GM19351 (cell line): ENCODE measurements at regions not wholly inside any gene's neighbourhood (a gene's known extent, or its start where the extent isn't known, plus 50 kb on each side); places are given as distances from the start of the nearest gene placed in this dataset.

Source experiments
- ATAC-seq: cut with Tn5 transposase; IDR thresholded peaks from one replicate; pipeline ENCODE4 v1.9.1; 2021; ENCODE audit warnings: mild to moderate bottlenecking, moderate library complexity; ENCODE audit not compliant: unreplicated experiment

DNA sequence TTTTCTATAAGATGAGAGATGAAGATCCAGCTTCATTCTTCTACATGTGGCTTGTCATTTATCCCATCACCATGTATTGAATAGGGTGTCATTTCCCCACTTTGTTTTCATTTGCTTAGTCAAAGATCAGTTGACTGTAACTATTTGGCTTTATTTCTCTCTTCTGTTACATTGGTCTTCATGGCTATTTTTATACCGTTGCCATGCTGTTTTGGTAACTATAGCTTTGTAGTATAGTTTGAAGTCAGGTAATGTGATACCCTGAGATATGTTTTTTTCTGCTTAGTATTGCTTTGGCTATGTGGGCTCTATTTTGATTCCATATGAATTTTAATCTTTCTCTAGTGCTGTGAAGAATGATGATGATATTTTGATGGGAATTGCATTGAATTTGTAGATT lies 514.3 kb downstream of the GBA3 start:
- no peak for ATAC-seq

DNA sequence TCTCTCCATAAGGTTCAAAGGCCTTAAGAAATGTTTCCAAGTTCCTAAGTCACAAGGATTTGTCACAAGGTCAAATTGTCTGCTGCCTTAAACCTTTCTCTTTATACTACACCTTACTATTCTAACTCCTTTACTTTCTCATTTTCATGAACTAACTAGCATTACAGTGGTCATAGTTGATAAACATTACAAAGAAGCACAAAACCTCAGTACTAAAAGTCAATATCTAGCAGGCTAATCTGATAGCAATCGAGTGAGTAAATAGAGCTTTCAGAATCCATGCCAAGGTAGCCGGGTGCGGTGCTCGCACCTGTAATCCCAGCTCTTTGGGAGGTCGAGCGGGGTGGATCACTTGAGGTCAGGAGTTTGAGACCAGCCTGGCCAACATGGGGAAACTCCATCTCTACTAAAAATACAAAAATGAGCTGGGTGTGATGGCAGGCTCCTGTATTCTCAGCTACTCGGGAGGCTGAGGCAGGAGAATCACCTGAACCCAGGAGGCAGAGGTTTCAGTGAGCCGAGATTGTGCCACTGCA lies 510.0 kb downstream of the GBA3 start:
- ATAC-seq = no peak

DNA sequence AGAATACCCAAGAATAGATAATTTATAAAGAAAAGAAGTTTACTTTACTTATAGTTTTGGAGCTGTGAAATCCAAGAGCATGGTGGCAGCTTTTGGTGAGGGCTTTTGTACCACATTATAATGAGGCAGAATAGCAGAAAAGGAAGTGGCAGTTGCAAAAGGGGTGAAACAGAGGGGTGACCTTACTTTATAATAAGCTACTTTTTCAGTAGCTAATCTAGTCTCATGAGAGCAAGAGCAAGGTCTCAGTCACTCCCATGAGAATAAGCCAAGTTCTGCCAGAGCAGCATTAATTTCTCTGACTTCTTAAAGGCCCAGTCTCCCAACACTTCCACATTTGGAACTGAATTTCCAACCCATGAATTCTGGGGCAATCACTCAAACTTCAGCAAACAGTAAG lies 502.0 kb downstream of the GBA3 start:
- no peak for ATAC-seq

DNA sequence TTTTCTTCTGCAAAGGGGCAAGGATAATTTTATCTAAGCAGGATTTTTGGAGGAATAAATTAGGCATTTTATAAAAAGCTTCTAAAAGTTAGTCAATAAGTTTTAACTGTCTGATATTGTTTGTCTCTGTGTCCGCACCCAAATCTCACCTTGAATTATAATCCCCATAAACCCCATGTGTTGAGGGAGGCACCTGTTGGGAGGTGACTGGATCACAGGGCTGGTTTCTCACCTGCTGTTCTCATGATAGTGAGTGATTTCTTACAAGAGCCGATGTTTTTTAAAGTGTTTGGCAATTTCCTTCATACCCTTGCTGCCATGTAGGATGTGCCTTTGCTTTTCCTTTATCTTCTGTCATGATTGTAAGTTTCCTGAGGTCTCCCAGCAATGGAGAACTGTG lies 481.4 kb downstream of the GBA3 start:
- ATAC-seq = no peak

DNA sequence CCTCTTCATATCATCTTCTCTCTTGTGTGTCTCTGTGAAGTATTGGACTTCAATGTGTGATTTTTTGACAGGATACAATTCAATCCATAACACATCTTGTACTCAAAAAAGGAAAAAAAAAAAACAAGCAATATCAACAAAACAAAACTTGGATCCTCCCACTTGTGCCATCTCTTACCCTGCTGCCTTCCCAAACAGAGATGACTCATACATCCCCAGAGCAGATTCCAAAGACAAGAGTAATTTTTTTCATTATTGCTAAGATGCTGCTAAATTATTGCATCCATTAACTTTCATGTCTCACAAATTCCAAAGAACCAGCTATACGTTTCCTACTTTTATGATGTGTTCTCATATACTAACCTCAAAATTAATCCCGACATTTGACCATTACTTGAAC lies 479.2 kb downstream of the GBA3 start:
- no peak for ATAC-seq

DNA sequence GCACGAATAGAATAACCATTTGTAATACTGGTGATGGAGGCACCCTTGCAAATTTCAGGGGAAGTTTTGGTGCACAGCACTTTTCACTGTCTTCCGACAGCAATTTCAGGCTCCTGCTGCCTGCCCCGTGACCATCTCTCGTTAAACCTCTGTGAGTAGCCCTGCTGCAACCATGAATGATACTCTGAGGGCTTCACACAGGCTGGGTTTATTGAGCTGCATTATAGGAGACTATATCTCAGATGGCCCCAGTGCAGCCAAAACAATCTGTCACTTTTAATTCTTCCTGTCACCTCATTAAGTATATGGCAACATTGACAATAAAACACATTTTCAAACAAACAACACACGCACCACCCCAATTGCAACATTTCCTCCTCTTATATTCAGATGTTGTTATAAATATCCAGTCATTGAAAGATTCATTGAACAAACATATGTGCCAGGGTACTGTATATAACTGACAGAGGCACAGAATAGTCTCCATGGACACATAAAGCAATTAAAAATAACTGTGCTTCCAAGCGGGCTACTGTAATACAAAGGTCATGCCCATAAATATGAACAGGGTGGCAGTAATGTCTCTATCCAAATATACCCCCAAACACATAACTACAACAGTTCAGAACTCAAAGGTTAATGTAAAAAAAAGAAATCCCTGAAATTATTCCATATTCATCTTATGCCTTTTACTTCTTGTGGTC lies 477.0 kb downstream of the GBA3 start:
- no peak for ATAC-seq

DNA sequence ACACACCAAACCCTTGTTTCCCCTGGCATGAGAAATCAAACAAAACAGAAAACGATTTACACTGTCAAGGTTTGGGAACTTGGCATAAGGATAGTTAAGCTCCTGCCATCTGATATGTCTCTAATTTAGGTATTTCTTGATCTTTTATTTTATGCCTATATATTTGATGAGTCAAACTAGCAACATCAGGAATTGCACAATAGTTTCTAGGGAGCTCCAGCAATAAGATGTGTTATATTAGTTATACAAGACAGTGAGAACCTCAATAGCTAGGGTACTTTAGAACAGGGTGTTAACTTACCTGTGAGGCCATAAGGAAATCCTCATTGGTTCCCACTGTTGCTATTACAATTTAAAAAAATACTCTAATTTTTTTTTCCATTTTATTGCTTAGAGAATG lies 474.2 kb downstream of the GBA3 start:
- no peak for ATAC-seq

DNA sequence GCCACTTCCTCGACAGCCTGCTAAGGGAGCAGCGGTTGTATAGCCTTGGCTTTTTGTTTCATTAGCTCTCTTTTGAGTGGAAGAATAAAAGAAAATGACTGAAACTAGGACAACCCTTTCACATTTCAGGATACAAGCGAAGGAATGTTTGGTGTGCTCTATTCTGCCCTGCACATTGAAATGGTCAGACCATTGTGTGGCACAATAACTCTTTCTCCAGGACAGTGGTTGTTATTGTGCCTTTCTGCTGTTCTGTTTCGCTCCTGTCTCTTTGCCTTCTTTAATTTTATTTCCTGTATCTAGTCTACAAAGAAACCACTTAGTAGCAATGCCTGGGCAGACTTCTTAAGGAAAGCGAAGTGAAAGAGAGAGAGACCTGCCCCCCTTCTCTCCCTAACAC lies 473.7 kb downstream of the GBA3 start:
- ATAC-seq = no peak

DNA sequence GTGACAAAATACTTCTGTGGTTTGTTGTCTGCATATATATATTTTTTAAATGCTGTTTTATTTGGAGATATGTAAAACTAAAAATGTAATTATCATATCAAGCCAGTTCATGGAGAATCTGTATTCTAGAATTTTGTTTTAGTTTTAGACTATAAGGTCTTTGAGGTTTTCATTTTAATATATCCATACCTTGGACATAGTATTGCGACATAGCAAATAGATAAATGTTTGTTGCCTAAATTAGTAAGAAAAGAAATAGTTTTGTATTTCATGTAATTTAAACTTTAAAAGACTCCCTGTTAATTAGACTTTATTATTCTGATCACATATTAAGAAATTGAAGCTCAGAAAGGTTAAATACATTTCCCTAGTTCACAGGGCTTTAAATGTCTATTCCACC lies 472.9 kb downstream of the GBA3 start:
- no peak for ATAC-seq

DNA sequence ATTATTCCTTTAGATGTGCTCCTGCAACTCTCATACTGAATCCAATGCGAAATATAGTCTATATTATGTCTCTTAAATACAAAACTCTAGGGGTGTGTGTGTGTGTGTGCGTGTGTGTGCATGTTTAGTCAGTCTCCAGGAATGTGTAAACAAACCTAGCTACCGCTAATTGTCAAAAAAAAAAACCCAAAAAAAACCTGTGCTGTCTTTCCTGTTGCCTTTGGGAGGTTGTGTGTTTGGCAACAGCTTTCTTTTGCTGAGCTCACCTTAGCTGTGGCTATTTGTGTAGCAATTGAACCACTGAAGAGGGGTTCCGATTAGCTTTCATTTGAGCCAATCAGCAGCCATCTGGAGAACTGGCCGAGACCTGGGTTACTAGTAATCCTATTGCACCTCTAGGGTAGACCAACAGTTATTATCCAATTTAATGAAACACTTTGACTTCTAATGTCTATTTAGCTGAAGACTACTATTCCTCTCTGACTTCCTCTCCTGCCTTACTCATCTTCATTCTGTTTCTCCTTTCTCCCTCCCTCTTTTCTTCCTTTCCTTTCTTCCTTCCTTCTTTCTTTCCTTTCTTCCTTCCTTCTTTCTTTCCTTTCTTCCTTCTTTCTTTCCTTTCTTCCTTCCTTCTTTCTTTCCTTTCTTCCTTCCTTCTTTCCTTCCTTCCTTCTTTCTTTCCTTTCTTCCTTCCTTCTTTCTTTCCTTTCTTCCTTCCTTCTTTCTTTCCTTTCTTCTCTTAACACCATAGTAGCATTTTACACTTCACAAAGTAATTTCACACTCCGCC lies 471.1 kb downstream of the GBA3 start:
- ATAC-seq = no peak

DNA sequence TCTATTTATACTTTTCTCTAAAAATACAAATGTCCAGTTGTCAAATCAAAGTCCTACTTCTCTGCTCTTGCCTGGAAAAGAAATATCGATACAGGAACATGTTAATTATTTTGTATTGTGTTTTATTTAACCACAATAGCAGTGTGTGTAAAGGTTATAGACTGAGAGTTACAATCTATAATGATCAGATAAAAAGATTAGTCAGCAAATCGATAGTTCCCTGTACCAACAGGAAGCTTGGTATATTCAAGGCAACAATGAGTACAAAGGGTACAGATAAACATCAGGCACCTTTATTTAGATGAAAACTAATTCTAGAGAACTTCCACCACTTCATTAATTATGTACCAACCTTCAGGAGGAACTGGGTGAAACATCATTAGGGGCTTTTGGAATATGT lies 469.5 kb downstream of the GBA3 start:
- no peak for ATAC-seq

DNA sequence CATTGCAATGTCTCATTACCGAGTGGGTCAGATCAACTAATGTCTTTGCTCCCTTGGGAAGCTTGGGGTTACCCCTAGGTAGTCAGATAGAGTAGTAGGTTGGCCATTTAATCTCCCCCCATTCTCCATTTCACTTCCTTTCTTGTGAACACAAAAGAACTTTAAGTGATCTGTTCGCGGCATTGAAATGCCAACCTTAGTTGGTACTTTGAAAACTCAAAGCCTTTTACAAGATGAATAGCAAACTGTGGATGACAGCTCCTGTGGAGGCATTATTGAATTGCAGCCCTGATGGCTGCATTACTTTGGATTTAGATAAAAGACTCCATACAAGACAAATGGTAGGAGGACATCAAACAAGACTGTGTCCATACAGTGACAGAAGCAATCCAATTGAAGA lies 469.1 kb downstream of the GBA3 start:
- ATAC-seq = no peak

DNA sequence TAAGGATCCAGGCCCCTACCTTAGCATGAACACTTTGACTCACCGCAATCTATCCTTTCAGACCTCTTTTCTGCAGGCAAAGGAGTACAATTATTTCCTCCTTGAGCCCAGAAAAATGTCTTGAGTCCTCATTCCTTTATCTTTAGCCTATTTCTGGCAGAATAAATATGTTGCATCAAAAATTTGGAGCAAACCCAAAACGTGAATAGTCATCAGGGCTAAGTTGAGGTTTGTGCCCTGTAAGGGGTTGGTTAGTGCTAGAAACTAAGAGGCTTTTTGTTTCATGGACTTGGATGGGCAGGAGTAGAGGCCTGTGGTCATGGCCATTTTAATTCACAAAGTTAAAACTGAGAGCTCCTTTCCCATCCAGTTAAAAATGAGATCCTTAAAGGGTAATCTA lies 460.3 kb downstream of the GBA3 start:
- no peak for ATAC-seq

DNA sequence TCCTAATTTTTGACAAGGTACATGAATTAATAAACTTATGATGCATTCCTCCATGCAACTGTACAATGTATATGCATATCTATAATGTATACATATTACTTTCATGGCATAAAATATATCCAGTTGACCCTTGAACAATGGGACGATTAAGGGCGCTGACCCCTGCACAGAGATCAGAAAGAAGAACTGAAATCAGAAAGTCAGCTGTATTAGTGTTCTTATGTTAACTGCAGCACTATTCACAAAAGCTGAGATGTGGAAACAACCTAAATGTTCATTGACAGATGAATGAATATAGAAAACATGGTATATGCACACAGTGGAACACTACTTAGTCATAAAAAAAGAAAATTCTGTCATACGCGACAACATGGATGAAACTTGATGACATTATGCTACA lies 457.1 kb downstream of the GBA3 start:
- no peak for ATAC-seq

DNA sequence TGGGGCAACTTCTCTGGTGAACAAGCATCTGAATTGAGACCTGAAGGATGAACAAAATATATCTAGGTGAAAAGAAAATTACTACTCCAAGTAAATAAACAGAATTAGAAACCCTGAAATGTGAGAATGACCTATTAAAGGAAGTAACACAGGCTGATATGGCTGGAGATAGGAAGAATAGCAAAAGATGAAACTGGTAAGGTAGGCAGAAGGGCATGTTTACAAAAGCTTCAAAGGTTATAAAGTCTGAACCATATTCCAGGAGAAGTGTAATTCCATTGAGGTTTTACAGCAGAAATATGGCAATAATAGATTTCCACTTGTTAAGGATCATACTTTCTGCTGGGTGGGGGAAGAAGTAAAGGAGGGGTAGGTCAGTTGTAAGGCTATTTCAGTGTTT lies 452.0 kb downstream of the GBA3 start:
- no peak for ATAC-seq

DNA sequence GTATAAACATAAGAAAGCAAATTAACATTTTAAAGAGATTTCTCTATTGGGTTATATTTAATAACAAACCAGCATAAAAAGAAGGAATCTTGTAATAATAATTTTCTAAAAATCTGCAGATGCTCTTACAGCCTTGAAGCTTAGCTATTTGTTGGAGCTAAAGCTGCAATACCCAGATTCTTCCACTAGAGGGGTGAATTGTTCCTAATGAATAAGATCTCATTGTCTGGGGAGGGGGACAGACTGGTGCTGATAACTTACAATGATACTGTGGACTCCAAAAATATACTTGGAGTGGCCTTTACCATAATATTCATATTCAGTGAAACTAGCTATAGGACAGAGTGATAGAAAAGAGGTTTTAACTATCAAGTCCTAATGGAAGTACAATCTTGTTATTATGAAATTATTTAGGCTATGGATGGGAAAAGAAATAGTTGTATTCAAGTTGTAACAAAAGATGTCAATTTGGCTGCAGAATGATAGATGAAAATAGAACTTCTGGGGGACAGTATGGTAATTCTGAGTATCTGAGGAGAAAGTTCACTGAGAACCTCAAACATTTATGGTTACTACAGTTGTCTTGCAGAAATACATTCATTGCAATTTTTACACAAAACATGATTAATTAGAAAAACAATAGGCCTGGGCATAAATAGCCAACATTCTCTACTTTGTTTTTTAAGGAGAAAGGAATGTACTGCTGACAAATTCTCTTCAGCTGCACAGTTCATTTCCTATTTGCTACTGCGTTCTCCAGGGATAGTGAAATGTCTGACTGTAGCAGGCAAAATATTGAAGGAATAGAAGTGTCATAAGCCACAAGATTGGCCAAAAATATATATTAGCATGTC lies 443.3 kb downstream of the GBA3 start:
- peak; percentile 66 for ATAC-seq

DNA sequence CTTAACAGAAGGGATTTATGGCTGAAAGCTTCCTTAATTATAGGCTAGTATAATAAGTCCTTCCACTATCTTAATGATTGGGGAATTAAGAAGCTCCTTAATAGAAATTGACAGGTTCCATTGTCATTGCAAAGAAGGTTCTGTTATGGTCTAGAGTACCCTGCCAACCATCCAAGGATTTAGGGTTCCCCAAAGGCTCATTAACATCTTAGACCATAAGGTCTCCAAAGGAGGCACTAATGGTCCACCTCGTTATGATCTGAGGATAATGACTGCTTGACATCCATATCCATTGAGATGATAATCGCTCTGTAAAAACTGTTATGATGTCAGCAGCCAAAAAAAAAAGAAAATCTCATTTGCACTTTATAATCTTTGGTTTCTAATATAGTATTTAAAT lies 441.6 kb downstream of the GBA3 start:
- ATAC-seq = no peak

DNA sequence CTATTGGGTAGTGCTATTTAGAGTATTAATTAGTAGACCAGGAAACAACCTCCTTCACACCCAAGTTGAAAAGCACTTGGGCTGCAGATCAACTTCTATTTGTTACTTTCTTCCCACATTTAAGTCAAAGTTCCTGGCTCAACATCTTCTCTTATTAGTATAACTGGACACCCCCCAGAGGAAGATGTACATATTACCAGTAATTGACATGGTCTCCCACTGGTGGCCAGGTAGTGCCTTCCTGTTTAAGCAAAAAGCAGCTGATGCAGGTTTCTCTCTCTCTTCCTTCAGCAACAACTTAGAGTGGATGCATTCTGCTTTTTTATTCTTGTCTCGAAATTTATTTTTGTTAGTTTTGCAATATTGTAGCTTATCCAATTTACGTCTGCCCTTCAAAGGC lies 438.1 kb downstream of the GBA3 start:
- ATAC-seq = no peak

DNA sequence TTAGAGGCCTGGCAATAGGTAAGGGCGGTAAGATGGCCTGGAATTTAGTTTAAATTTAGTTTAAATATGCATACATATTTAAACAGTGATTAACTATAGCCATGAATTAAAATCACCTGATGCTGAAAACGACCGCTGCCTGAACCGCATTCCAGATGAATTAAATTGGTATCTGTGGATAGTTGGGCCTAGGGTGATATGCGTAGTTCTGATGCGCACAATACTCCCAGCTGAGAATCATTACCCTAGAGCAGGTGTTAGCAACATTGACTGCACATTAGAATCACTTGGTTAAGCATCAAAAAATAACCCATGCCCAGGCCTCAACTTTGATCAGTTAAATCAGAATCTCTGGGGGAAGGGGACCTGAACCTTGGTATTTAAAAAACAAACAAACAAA lies 432.4 kb downstream of the GBA3 start:
- no peak for ATAC-seq

DNA sequence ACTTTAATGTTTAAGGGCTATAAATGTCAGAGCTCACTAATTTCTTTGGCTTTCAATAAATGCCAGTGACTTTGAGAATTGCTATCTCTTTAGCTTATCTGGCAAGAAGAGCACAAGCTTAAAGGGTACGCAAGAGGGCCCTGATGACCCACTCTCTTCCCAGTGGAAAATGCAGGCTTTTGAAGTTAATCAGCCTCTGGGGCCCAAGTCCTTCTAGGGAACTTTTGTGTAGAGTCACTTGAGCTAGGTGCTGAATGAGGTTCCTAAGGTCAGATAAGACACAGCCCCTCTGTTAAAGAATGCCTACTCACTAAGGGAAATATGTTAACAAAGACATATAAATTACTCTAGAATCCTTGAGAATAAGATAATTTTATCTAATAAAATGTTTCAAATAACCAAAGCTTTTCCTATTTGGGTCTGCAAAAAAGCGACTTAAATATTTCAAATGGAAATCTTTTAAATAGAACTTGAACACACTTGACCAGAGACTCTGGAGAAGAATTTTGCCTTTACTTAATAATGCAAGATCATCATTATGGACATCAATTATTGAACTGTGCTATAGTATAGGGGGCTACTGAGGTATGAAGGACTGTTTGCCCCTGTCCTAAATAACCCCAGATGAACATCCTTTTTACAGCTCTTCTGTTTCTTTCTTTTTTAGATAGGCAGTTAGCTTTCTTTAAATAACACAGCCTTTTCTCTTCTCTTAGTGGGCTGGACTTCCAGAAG lies 430.1 kb downstream of the GBA3 start:
- no peak for ATAC-seq

DNA sequence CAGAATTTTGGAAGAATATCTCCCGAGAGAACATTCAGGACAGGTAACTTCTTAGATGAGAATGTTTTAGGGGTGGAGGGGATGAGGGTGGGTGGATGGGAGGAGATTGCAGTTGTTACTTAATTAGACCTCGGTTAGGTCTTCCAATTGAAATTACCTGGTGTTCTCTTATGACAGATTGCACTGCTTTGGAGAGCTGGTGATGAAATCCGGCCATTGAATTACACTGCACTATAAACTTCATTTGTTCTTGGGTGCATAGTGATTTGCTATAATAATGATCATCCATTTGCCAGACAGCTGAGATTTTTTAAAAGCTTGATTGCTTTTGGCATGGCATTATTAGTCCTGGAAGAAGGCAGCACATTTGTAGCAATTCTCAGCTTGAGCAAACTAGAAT lies 427.6 kb downstream of the GBA3 start:
- ATAC-seq = no peak
